ENCODE measurements at regions not wholly inside any gene's neighbourhood (a gene's known extent, or its start where the extent isn't known, plus 50 kb on each side); places are given as distances from the start of the nearest gene placed in this dataset.

- H3K4me3 ChIP-seq (ENCODE audit: low read depth in 2 of 2, low read length in 2 of 2), result no peak overlapping the region
- H3K27me3 ChIP-seq (ENCODE audit: control insufficient read depth, insufficient read depth, low read length), result no peaks in the 10 kb centered on the region
- TF ChIP-seq, protein P1, sequence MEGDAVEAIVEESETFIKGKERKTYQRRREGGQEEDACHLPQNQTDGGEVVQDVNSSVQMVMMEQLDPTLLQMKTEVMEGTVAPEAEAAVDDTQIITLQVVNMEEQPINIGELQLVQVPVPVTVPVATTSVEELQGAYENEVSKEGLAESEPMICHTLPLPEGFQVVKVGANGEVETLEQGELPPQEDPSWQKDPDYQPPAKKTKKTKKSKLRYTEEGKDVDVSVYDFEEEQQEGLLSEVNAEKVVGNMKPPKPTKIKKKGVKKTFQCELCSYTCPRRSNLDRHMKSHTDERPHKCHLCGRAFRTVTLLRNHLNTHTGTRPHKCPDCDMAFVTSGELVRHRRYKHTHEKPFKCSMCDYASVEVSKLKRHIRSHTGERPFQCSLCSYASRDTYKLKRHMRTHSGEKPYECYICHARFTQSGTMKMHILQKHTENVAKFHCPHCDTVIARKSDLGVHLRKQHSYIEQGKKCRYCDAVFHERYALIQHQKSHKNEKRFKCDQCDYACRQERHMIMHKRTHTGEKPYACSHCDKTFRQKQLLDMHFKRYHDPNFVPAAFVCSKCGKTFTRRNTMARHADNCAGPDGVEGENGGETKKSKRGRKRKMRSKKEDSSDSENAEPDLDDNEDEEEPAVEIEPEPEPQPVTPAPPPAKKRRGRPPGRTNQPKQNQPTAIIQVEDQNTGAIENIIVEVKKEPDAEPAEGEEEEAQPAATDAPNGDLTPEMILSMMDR (IDR thresholded peaks at IDR 0.05), result no peak
- TF ChIP-seq, protein P2, sequence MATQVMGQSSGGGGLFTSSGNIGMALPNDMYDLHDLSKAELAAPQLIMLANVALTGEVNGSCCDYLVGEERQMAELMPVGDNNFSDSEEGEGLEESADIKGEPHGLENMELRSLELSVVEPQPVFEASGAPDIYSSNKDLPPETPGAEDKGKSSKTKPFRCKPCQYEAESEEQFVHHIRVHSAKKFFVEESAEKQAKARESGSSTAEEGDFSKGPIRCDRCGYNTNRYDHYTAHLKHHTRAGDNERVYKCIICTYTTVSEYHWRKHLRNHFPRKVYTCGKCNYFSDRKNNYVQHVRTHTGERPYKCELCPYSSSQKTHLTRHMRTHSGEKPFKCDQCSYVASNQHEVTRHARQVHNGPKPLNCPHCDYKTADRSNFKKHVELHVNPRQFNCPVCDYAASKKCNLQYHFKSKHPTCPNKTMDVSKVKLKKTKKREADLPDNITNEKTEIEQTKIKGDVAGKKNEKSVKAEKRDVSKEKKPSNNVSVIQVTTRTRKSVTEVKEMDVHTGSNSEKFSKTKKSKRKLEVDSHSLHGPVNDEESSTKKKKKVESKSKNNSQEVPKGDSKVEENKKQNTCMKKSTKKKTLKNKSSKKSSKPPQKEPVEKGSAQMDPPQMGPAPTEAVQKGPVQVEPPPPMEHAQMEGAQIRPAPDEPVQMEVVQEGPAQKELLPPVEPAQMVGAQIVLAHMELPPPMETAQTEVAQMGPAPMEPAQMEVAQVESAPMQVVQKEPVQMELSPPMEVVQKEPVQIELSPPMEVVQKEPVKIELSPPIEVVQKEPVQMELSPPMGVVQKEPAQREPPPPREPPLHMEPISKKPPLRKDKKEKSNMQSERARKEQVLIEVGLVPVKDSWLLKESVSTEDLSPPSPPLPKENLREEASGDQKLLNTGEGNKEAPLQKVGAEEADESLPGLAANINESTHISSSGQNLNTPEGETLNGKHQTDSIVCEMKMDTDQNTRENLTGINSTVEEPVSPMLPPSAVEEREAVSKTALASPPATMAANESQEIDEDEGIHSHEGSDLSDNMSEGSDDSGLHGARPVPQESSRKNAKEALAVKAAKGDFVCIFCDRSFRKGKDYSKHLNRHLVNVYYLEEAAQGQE (IDR thresholded peaks at IDR 0.05; ENCODE audit: insufficient read depth in 1 of 2, low read depth in 2 of 2, low read length in 1 of 2), result no peak
- TF ChIP-seq POLR2AphosphoS5 (IDR thresholded peaks at IDR 0.05; ENCODE audit: low read depth, low read length) (no peak), TCF7L2 (IDR thresholded peaks at IDR 0.05; ENCODE audit: low read depth, low read length) (no peak), SIN3A (IDR thresholded peaks at IDR 0.05; ENCODE audit: borderline replicate concordance, insufficient read depth, low read depth, low read length) (no peak)
- POLR2A ChIA-PET, result no interaction called here
- H3K9me3 ChIP-seq (ENCODE audit: control insufficient read depth, insufficient read depth, low read depth, low read length), result no peaks in the 10 kb centered on the region
- H3K27ac ChIP-seq (ENCODE audit: low read length), result no peak overlapping the region
- intact Hi-C loops (cut with micrococcal nuclease; ENCODE audit: unreplicated experiment), result no loop called here
- no TSS peak for BruUV-seq (replicated peaks)
- no peak for DNase-seq (ENCODE audit: low read depth, low spot score)
- no peaks in the 10 kb centered on the region for H3K4me1 ChIP-seq (ENCODE audit: control insufficient read depth, insufficient read depth, low read length)
- H3K36me3 ChIP-seq (ENCODE audit: control insufficient read depth, insufficient read depth, low read length), result no peaks in the 10 kb centered on the region
- in situ Hi-C loops (cut with HindIII; ENCODE audit: low pct_unique_long_range_greater_than_20kb, low sequenced_read_pairs), result no loop called here
- CTCF ChIA-PET, result no interaction called here
- no peak for ATAC-seq
These were observed 325.4 kb upstream of the AGTR1 start for GRCh38 chr3:148372206-148372875.

DNA sequence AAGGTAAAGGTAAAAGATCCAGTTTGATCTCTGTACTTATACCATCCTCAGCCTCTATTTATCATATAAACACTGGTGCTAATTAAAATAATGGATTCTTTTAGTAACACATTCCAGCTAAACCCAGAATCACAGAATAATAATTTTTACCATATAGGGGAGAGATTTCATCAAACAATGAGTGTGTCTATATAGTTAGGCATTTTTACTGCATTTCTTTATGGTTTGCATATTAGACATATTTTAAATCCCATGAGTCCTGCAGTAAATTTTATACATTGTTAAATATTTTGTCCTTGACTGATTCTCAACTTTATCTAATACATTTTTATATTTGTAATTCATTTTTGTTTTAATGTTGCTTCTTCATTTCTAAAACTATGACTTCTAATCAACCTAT, 323.7 kb upstream of the AGTR1 start:
- in situ Hi-C loops (cut with HindIII; ENCODE audit: low pct_unique_long_range_greater_than_20kb, low sequenced_read_pairs), result no loop called here
- CTCF ChIA-PET, result no interaction called here
- no peak for ATAC-seq
- TF ChIP-seq, protein P1 (IDR thresholded peaks at IDR 0.05), result no peak
- TF ChIP-seq POLR2AphosphoS5 (IDR thresholded peaks at IDR 0.05; ENCODE audit: low read depth, low read length) (no peak), SIN3A (IDR thresholded peaks at IDR 0.05; ENCODE audit: borderline replicate concordance, insufficient read depth, low read depth, low read length) (no peak)
- TF ChIP-seq, protein P2 (IDR thresholded peaks at IDR 0.05; ENCODE audit: insufficient read depth in 1 of 2, low read depth in 2 of 2, low read length in 1 of 2), result no peak
- BruUV-seq (replicated peaks), result no TSS peak
- no peaks in the 10 kb centered on the region for H3K27me3 ChIP-seq (ENCODE audit: control insufficient read depth, insufficient read depth, low read length)
- POLR2A ChIA-PET, result no interaction called here
- H3K9me3 ChIP-seq (ENCODE audit: control insufficient read depth, insufficient read depth, low read depth, low read length), result no peaks in the 10 kb centered on the region
- H3K36me3 ChIP-seq (ENCODE audit: control insufficient read depth, insufficient read depth, low read length), result no peaks in the 10 kb centered on the region
- H3K27ac ChIP-seq (ENCODE audit: low read length), result no peak overlapping the region
- H3K4me3 ChIP-seq (ENCODE audit: low read depth in 2 of 2, low read length in 2 of 2), result no peak overlapping the region
- DNase-seq (ENCODE audit: low read depth, low spot score), result no peak
- intact Hi-C loops (cut with micrococcal nuclease; ENCODE audit: unreplicated experiment), result no loop called here
- no peaks in the 10 kb centered on the region for H3K4me1 ChIP-seq (ENCODE audit: control insufficient read depth, insufficient read depth, low read length)

All from Panc1 (cell line).